Testis (tissue), 2 donors: ENCODE measurements at regions not wholly inside any gene's neighbourhood (a gene's known extent, or its start where the extent isn't known, plus 50 kb on each side); places are given as distances from the start of the nearest gene placed in this dataset.

Experiments
- CTCF ChIP-seq, 3 experiments: fragments of 450-650 bp in 2 of 3; fragments of 200-600 bp in 1 of 3; sonication (generic) in 1 of 3; IDR thresholded peaks; one replicate each; pipeline ENCODE4 v1.5.1; 2016 to 2019; ENCODE audit warnings: antibody characterized with exemption in 3 of 3, mild to moderate bottlenecking in 2 of 3, moderate library complexity in 1 of 3
- POLR2A ChIP-seq: fragments of 450-650 bp; IDR thresholded peaks from one replicate; pipeline ENCODE4 v1.6.1; 2017; ENCODE audit warnings: antibody characterized with exemption, mild to moderate bottlenecking, moderate library complexity

- TF ChIP-seq CTCF (IDR thresholded peaks at IDR 0.05) (no peak), POLR2A (no peak)
Measured at GRCh38 chr1:91600431-91601337, 100.0 kb downstream of the CDC7 start.
